Thyroid gland (tissue), 4 donors: ENCODE measurements at regions not wholly inside any gene's neighbourhood (a gene's known extent, or its start where the extent isn't known, plus 50 kb on each side); places are given as distances from the start of the nearest gene placed in this dataset.

Experiments
- DNase-seq, 2 donors: peaks; one replicate each; pipeline ENCODE4 v3.0.0-alpha.2; 2019
- H3K27ac ChIP-seq, 3 donors: fragments of 200-600 bp; sonication (generic); 1 replicate in 2 of 3; 2 replicates in 1 of 3; pipeline ENCODE4 v1.5.1; 2016 to 2019; ENCODE audit warnings: mild to moderate bottlenecking in 1 of 3, moderate library complexity in 1 of 3
- H3K27me3 ChIP-seq: fragments of 200-600 bp; sonication (generic); one replicate; pipeline ENCODE4 v1.5.1; 2019
- H3K36me3 ChIP-seq, 2 donors: fragments of 200-600 bp; sonication (generic); one replicate each; pipeline ENCODE4 v1.5.1; 2016 to 2019
- H3K4me1 ChIP-seq, 2 donors: fragments of 200-600 bp; sonication (generic); one replicate each; pipeline ENCODE4 v1.5.1; 2017 to 2019
- H3K4me3 ChIP-seq, 3 donors: fragments of 200-600 bp; sonication (generic); replicated peaks in 1 of 3; 1 replicate in 2 of 3; 2 replicates in 1 of 3; pipeline ENCODE4 v1.5.1; 2016; ENCODE audit warnings: mild to moderate bottlenecking in 1 of 3
- H3K9me3 ChIP-seq: fragments of 200-600 bp; sonication (generic); one replicate; pipeline ENCODE4 v1.5.1; 2017
- POLR2A ChIP-seq, 2 donors: fragments of 450-650 bp; IDR thresholded peaks; one replicate each; pipeline ENCODE4 v1.6.1; 2017; ENCODE audit warnings: antibody characterized with exemption in 2 of 2, mild to moderate bottlenecking in 2 of 2, moderate library complexity in 1 of 2
- WGBS, 2 donors: methylation state at CpG; one replicate each; pipeline ENCODE4 v1.1.5; 2017; 5-methylcytosine and 5-hydroxymethylcytosine counted together
- intact Hi-C: fragments of 100-400 bp; cut with DNase I; formaldehyde crosslinking; loops from one replicate; pipeline ENCODE4 v1.15.1; 2023
- TF ChIP-seq, protein P1 (sequence below), 6 experiments: fragments of 200-600 bp in 3 of 6; fragments of 450-650 bp in 3 of 6; sonication (generic) in 3 of 6; IDR thresholded peaks; one replicate each; pipeline ENCODE4 v1.5.1; 2016 to 2019; ENCODE audit warnings: antibody characterized with exemption in 6 of 6, mild to moderate bottlenecking in 2 of 6, inconsistent platforms in 1 of 6, moderate library complexity in 1 of 6

DNA sequence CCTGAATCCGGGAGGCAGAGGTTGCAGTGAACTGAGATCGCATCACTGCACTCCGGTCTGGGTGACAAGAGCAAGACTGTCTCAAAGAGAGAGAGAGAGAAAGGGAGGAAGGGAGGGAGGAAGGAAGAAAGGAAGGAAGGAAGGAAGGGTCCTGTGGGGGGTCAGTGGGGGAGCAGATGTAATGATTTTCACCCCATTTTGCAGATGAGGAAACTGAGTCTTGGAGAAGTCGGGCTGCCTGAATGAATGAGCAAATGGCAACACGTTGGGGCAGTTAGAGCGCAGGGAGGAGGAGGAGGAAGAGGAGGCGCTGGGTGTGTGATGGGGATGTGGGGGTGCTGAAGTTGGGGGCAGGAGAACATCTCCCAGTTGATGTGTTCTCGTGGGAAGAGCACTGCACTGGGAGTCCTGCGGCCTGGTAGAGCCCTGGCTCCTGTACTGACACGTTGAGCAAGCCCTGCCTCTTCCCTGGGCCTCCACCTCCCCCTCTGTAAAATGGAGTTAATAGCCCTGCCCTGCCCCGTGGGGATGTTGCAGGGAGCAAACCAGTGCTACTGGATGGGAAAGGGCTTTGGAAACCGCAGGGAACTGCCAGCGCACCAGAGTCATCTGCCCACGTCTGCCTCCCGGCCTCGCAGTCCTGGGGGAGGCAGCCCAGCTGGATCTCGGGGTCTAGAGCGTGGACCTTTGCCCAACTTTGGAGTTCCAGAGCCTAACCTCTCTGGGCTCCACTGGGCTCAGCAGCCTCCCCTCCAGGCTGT lies 103.2 kb upstream of the CASZ1 start:
- Histone ChIP-seq H3K9me3 (no peaks in the 10 kb centered on the region), H3K27me3 (no peaks in the 10 kb centered on the region), H3K4me1 (peaks cover 12 to 13% of the 10 kb centered on the region in 2 donors), H3K27ac (no peak overlapping the region), H3K4me3 (no peak overlapping the region), H3K36me3 (no peaks in the 10 kb centered on the region)
- WGBS, 2 donors = 79 to 88% methylated on average over 16 to 18 of the region's 18 CpGs
- DNase-seq = no peak
- TF ChIP-seq POLR2A (IDR thresholded peaks at IDR 0.05) = no peak
- TF ChIP-seq, protein P1, sequence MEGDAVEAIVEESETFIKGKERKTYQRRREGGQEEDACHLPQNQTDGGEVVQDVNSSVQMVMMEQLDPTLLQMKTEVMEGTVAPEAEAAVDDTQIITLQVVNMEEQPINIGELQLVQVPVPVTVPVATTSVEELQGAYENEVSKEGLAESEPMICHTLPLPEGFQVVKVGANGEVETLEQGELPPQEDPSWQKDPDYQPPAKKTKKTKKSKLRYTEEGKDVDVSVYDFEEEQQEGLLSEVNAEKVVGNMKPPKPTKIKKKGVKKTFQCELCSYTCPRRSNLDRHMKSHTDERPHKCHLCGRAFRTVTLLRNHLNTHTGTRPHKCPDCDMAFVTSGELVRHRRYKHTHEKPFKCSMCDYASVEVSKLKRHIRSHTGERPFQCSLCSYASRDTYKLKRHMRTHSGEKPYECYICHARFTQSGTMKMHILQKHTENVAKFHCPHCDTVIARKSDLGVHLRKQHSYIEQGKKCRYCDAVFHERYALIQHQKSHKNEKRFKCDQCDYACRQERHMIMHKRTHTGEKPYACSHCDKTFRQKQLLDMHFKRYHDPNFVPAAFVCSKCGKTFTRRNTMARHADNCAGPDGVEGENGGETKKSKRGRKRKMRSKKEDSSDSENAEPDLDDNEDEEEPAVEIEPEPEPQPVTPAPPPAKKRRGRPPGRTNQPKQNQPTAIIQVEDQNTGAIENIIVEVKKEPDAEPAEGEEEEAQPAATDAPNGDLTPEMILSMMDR (IDR thresholded peaks at IDR 0.05) = no peak
- intact Hi-C loops = no loop called here

DNA sequence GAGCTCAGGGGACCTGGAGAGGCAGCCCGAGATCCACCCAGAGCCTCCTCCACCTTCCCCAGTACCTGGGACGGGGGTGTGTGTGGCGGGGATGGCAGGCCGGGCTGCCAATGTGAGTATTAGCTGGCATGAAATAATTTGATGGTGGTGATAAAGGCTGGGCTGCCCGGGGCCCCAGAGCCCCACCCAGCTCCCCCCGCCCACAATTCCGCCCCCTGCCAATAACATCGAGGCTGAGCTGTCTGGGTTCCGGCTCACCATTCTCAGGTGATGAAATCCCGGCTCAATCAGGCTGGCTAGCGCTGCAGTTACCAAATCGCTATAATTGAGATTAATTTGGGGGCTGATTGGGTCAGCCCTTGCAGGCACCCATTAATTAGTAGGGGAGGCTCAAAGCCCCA lies 103.8 kb upstream of the CASZ1 start:
- intact Hi-C loops = no loop called here
- no peak overlapping the region for H3K27ac ChIP-seq

DNA sequence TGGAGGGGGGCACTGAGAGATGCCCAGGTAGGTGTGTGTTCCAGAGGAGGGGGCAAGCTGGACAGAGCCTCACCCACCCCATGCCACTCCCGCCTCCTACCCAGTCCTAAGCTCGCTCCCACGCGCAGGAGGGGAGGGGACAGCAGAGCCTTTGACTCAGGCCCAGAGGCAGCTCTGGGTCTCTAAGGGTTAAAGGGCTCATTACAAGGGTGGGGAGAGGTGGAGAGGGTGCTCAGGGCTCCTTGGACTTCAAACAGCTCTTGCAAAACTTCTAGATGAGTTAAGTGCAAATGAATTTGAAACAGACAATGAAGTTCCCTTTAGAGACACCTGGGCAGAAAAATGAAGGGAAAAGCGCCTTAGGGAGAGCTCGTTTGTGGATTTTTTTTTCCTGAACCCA lies 104.2 kb upstream of the CASZ1 start:
- Histone ChIP-seq H3K4me1 (peaks cover 12 to 13% of the 10 kb centered on the region in 2 donors), H3K4me3 (no peak overlapping the region)

More for the DNA sequence above, 103.8 kb upstream of the CASZ1 start:
- Histone ChIP-seq H3K4me3 (no peak overlapping the region), H3K36me3 (no peaks in the 10 kb centered on the region), H3K9me3 (no peaks in the 10 kb centered on the region), H3K27me3 (no peaks in the 10 kb centered on the region), H3K4me1 (peaks cover 12 to 13% of the 10 kb centered on the region in 2 donors)
- 59 to 73% methylated on average over 3 to 4 of the region's 12 CpGs for WGBS, 2 donors
- no peak for DNase-seq
- TF ChIP-seq, protein P1 (IDR thresholded peaks at IDR 0.05) = no peak
- no peak for TF ChIP-seq POLR2A (IDR thresholded peaks at IDR 0.05)

DNA sequence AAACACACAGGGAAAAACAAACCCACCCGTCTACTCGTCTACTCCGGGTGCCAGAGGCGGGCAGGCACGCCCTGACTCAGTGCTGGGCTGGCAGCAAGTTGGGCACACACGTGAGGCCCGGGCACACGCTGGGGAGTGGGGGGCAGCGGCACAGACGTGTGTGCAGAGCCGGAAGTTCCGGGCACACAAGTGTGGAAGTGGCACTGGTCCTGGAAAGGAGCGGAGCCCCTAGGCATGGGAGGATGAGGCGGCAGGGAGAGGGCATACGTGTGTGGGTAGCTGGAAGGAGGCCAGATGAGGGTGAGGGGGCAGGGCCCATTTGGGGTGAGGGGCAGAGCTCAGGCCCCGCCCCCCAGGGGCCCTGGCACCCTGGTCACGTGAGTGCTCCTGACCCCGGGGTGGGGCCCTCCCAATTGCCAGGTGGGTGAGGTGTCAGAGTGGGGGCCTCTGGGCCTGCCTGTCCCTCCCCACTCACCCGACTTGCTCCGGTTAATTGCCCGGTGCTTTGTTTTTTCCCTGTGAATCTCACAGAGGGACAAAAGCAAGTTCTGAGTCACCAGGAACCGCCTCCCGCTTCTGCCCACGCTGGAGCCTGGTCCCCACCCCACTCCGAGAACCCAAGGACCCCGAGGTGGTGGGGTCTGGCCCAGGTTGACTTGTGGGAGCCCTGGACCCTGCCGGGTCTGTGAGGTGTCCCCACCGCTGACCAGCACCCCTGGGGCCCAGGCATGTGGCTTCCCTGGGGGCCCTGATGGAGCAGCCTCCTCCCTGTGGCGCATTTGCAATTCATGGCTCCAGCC lies 104.8 kb upstream of the CASZ1 start:
- peak; percentile 51 to 65 for DNase-seq
- Histone ChIP-seq H3K36me3 (no peaks in the 10 kb centered on the region), H3K27me3 (no peaks in the 10 kb centered on the region), H3K4me3 (no peak overlapping the region), H3K4me1 (peaks cover 12 to 13% of the 10 kb centered on the region in 2 donors), H3K9me3 (no peaks in the 10 kb centered on the region), H3K27ac (peak overlapping the region in 1 of 3 donors; percentile 8)
- intact Hi-C loops = no loop called here
- 16 to 28% methylated on average over 16 to 26 of the region's 29 CpGs for whole genome bisulfite sequencing, 2 donors
- TF ChIP-seq POLR2A (IDR thresholded peaks at IDR 0.05) = no peak
- TF ChIP-seq, protein P1 (IDR thresholded peaks at IDR 0.05) = no peak

More for the DNA sequence above, 104.2 kb upstream of the CASZ1 start:
- DNase-seq = no peak
- TF ChIP-seq POLR2A (IDR thresholded peaks at IDR 0.05) = no peak
- TF ChIP-seq, protein P1 (IDR thresholded peaks at IDR 0.05) = no peak
- WGBS, 2 donors = 33 to 38% methylated on average over 6 of the region's 6 CpGs
- H3K27ac ChIP-seq = no peak overlapping the region
- no peaks in the 10 kb centered on the region for H3K9me3 ChIP-seq
- no peaks in the 10 kb centered on the region for H3K36me3 ChIP-seq
- no peaks in the 10 kb centered on the region for H3K27me3 ChIP-seq
- intact Hi-C loops = no loop called here
